ENCODE measurements at regions not wholly inside any gene's neighbourhood (a gene's known extent, or its start where the extent isn't known, plus 50 kb on each side); places are given as distances from the start of the nearest gene placed in this dataset.
"Not testable (repeated sequence)": the region's sequence is repeated elsewhere in the genome, so short reads cannot be mapped to it uniquely, and the experiment has no call there.

DNA sequence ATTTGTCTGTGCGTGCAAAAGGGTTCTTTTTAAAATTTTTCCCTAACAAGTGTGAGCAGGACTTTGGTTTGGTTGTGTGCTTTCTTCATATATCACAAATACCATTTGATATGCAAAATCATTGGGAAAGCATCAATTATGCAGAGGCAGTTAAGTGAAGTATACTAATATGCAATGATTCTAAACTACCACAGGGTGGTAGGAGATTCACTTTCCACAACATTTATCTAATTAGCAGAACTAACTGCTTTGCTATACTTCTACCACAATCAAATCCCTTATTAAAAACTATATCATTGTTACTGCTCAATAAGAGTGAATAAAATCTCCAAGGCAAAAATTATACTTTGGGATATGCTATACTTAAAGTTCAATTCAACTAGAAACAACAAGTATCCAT is 2738.9 kb upstream of the PCDH20 start:
- no peaks in the 10 kb centered on the region for H3K4me1 Mint-ChIP-seq (ENCODE audit: low read depth)

GRCh38 chr13:64130600-64130999 is 2715.0 kb upstream of the PCDH20 start:
- intact Hi-C loops (cut with micrococcal nuclease), result no loop called here
- Mint-ChIP-seq H3K4me1 (ENCODE audit: low read depth) (no peaks in the 10 kb centered on the region), H3K27ac (no peak overlapping the region), H3K4me3 (no peak overlapping the region), H3K9me3 (peaks cover 18% of the 10 kb centered on the region), H3K36me3 (ENCODE audit: low read depth) (no peaks in the 10 kb centered on the region), H3K27me3 (ENCODE audit: insufficient read depth) (no peaks in the 10 kb centered on the region)
- no peak for DNase-seq (ENCODE audit: low spot score)

More for the DNA sequence above, 2738.9 kb upstream of the PCDH20 start:
- H3K4me3 Mint-ChIP-seq, result no peak overlapping the region
- H3K36me3 Mint-ChIP-seq (ENCODE audit: low read depth), result no peaks in the 10 kb centered on the region
- no peaks in the 10 kb centered on the region for H3K27me3 Mint-ChIP-seq (ENCODE audit: insufficient read depth)
- H3K9me3 Mint-ChIP-seq, result peaks cover 18% of the 10 kb centered on the region
- no peak for DNase-seq (ENCODE audit: low spot score)
- no peak overlapping the region for H3K27ac Mint-ChIP-seq
- intact Hi-C loops (cut with micrococcal nuclease), result no loop called here

- H3K36me3 Mint-ChIP-seq (ENCODE audit: low read depth), result no peaks in the 10 kb centered on the region
- DNase-seq (ENCODE audit: low spot score), result no peak
- intact Hi-C loops (cut with micrococcal nuclease), result no loop called here
- peaks cover 16% of the 10 kb centered on the region for H3K9me3 Mint-ChIP-seq
- no peaks in the 10 kb centered on the region for H3K4me1 Mint-ChIP-seq (ENCODE audit: low read depth)
- H3K27me3 Mint-ChIP-seq (ENCODE audit: insufficient read depth), result no peaks in the 10 kb centered on the region
- H3K4me3 Mint-ChIP-seq, result no peak overlapping the region
- no peak overlapping the region for H3K27ac Mint-ChIP-seq
Observed at GRCh38 chr13:64130171-64130570, 2714.5 kb upstream of the PCDH20 start.

DNA sequence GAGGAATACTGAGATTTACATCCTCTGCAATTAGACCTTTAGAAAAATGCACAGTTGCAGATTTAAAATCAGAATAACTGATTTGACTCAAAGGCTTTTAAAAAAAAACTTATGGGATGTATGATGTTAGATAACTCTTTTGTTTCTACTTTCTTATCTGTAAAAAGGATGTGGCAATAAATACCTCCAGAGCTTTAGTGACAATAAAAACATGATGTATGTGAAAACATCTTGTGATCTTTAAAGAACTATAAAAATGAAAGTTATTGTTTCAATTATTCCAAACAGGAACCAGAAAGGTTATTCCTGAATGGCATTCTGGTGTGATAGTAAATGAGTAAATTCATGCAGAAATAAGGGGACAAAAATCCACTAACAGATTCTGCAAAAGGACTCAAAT is 2712.2 kb upstream of the PCDH20 start:
- H3K4me1 Mint-ChIP-seq (ENCODE audit: low read depth), result no peaks in the 10 kb centered on the region
- no peak overlapping the region for H3K27ac Mint-ChIP-seq
- no peak overlapping the region for H3K4me3 Mint-ChIP-seq
- DNase-seq (ENCODE audit: low spot score), result no peak
- peaks cover 3% of the 10 kb centered on the region for H3K9me3 Mint-ChIP-seq
- no peaks in the 10 kb centered on the region for H3K27me3 Mint-ChIP-seq (ENCODE audit: insufficient read depth)
- intact Hi-C loops (cut with micrococcal nuclease), result no loop called here
- H3K36me3 Mint-ChIP-seq (ENCODE audit: low read depth), result no peaks in the 10 kb centered on the region

GRCh38 chr13:64127192-64127591 is 2711.5 kb upstream of the PCDH20 start:
- no peaks in the 10 kb centered on the region for H3K9me3 Mint-ChIP-seq

GRCh38 chr13:64121023-64121709 is 2705.5 kb upstream of the PCDH20 start:
- intact Hi-C loops (cut with micrococcal nuclease); H3K36me3 Mint-ChIP-seq (ENCODE audit: low read depth); H3K4me1 Mint-ChIP-seq (ENCODE audit: low read depth); H3K27ac Mint-ChIP-seq; DNase-seq (ENCODE audit: low spot score); H3K27me3 Mint-ChIP-seq (ENCODE audit: insufficient read depth); H3K4me3 Mint-ChIP-seq: not testable (repeated sequence)
- peaks cover 19% of the 10 kb centered on the region for H3K9me3 Mint-ChIP-seq

More at GRCh38 chr13:64127192-64127591, 2711.5 kb upstream of the PCDH20 start:
- no peaks in the 10 kb centered on the region for H3K36me3 Mint-ChIP-seq (ENCODE audit: low read depth)
- H3K27ac Mint-ChIP-seq, result no peak overlapping the region
- intact Hi-C loops (cut with micrococcal nuclease), result no loop called here
- no peaks in the 10 kb centered on the region for H3K4me1 Mint-ChIP-seq (ENCODE audit: low read depth)
- DNase-seq (ENCODE audit: low spot score), result no peak
- no peak overlapping the region for H3K4me3 Mint-ChIP-seq
- no peaks in the 10 kb centered on the region for H3K27me3 Mint-ChIP-seq (ENCODE audit: insufficient read depth)

GRCh38 chr13:64099994-64100393 is 2684.3 kb upstream of the PCDH20 start:
- intact Hi-C loops (cut with micrococcal nuclease), result no loop called here
- DNase-seq (ENCODE audit: low spot score), result no peak
- Mint-ChIP-seq H3K27ac (no peak overlapping the region), H3K4me1 (ENCODE audit: low read depth) (no peaks in the 10 kb centered on the region), H3K9me3 (peaks cover 3% of the 10 kb centered on the region), H3K27me3 (ENCODE audit: insufficient read depth) (no peaks in the 10 kb centered on the region), H3K36me3 (ENCODE audit: low read depth) (no peaks in the 10 kb centered on the region), H3K4me3 (no peak overlapping the region)

- Mint-ChIP-seq H3K27ac (no peak overlapping the region), H3K27me3 (ENCODE audit: insufficient read depth) (no peaks in the 10 kb centered on the region), H3K36me3 (ENCODE audit: low read depth) (no peaks in the 10 kb centered on the region), H3K4me1 (ENCODE audit: low read depth) (no peaks in the 10 kb centered on the region), H3K9me3 (peaks cover 9% of the 10 kb centered on the region), H3K4me3 (no peak overlapping the region)
- intact Hi-C loops (cut with micrococcal nuclease), result no loop called here
- no peak for DNase-seq (ENCODE audit: low spot score)
Observed at GRCh38 chr13:64090311-64090710, 2674.7 kb upstream of the PCDH20 start.

GRCh38 chr13:64088491-64088890 is 2672.8 kb upstream of the PCDH20 start:
- H3K9me3 Mint-ChIP-seq, result no peaks in the 10 kb centered on the region
- no peaks in the 10 kb centered on the region for H3K4me1 Mint-ChIP-seq (ENCODE audit: low read depth)
- no peak for DNase-seq (ENCODE audit: low spot score)
- H3K4me3 Mint-ChIP-seq, result no peak overlapping the region
- H3K36me3 Mint-ChIP-seq (ENCODE audit: low read depth), result no peaks in the 10 kb centered on the region
- H3K27me3 Mint-ChIP-seq (ENCODE audit: insufficient read depth), result no peaks in the 10 kb centered on the region
- no peak overlapping the region for H3K27ac Mint-ChIP-seq
- intact Hi-C loops (cut with micrococcal nuclease), result no loop called here

DNA sequence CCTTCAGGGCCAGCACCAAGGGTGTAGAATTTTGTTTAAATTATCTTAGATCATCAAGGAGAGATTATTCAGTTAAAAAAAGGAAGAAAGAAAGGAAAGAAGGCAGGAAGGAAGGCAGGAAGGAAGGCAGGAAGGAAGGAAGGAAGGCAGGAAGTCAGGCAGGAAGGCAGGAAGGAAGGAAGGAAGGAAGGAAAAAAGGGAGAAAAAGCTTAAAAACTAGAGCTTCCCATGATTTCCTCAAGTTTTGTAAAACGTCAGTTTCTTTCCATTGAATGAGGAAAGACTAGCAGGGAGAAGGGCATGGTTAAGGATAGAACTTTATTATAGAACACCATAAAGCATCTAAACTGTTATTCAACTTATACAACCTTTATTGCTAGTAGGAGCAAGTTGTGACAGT is 2672.0 kb upstream of the PCDH20 start:
- Mint-ChIP-seq H3K4me3 (no peak overlapping the region), H3K4me1 (ENCODE audit: low read depth) (no peaks in the 10 kb centered on the region), H3K9me3 (no peaks in the 10 kb centered on the region), H3K27me3 (ENCODE audit: insufficient read depth) (no peaks in the 10 kb centered on the region), H3K27ac (no peak overlapping the region), H3K36me3 (ENCODE audit: low read depth) (no peaks in the 10 kb centered on the region)
- intact Hi-C loops (cut with micrococcal nuclease), result no loop called here
- no peak for DNase-seq (ENCODE audit: low spot score)

DNA sequence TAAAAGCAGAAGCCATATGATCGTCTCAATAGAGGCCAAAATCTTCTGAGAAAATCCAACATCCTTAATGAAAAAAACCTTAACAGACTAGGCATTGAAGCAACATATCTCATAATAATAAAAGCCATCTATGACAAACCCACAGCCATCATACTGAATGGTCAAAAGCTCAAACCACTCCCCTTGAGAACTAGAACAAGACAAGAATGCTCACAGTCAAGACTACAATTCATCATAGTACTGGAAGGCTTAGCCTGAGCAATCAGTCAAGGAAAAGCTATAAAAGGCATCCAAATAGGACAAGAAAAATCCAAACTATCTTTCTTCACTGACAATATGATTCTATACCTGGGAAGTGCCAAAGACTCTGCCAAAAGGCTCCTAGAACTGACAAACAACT is 2668.2 kb upstream of the PCDH20 start:
- Mint-ChIP-seq H3K4me3 (no peak overlapping the region), H3K27me3 (ENCODE audit: insufficient read depth) (no peaks in the 10 kb centered on the region), H3K27ac (no peak overlapping the region), H3K36me3 (ENCODE audit: low read depth) (no peaks in the 10 kb centered on the region), H3K9me3 (no peaks in the 10 kb centered on the region), H3K4me1 (ENCODE audit: low read depth) (no peaks in the 10 kb centered on the region)
- intact Hi-C loops (cut with micrococcal nuclease), result no loop called here
- DNase-seq (ENCODE audit: low spot score), result no peak

DNA sequence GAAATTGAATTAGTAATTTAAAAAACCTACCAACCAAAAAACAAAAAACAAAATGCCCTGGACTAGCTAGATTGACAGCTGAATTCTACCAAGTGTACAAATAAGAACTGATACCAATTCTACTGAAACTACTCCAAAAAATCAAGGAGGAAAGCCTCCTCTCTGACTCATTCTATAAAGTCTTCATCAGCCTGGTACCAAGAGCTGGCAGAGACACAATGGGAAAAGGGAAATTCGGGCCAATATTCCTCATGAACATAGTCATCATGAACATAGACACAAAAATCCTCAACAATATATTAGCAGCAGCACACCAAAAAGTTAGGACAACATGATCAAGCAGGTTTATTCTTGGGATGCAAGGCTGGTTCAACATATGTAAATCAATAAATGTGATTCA is 2667.7 kb upstream of the PCDH20 start:
- intact Hi-C loops (cut with micrococcal nuclease), result no loop called here
- no peaks in the 10 kb centered on the region for H3K36me3 Mint-ChIP-seq (ENCODE audit: low read depth)

DNA sequence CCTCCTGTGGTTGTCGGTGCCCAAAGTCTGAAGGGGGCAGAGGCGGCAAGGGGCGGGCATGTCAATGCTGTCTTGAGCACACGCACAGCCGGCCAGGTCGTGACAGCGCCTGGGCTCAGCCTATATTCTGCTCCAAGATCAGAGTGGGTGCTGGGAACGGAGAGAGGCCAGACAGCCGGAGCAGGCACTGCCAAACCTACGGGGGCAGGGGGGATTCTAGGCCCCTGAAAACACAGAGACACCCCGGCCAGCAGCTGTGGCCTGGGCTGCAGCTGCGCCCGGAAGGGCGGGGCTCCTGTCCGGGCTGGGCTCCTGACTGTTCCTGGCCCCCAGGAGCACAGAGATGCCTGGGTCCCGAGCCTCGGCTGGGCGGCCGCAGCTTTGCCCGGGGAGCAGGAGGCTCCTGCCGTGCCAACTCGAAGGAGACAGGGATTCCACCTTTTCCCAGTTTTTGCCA is 2662.9 kb upstream of the PCDH20 start:
- H3K36me3 Mint-ChIP-seq (ENCODE audit: low read depth), result no peaks in the 10 kb centered on the region
- H3K4me1 Mint-ChIP-seq (ENCODE audit: low read depth), result no peaks in the 10 kb centered on the region
- no peak overlapping the region for H3K4me3 Mint-ChIP-seq
- H3K9me3 Mint-ChIP-seq, result no peaks in the 10 kb centered on the region
- no peaks in the 10 kb centered on the region for H3K27me3 Mint-ChIP-seq (ENCODE audit: insufficient read depth)
- no peak for DNase-seq (ENCODE audit: low spot score)
- H3K27ac Mint-ChIP-seq, result no peak overlapping the region
- intact Hi-C loops (cut with micrococcal nuclease), result no loop called here

More for the DNA sequence above, 2667.7 kb upstream of the PCDH20 start:
- DNase-seq (ENCODE audit: low spot score), result no peak
- Mint-ChIP-seq H3K4me1 (ENCODE audit: low read depth) (no peaks in the 10 kb centered on the region), H3K4me3 (no peak overlapping the region), H3K27ac (no peak overlapping the region), H3K27me3 (ENCODE audit: insufficient read depth) (no peaks in the 10 kb centered on the region), H3K9me3 (no peaks in the 10 kb centered on the region)

DNA sequence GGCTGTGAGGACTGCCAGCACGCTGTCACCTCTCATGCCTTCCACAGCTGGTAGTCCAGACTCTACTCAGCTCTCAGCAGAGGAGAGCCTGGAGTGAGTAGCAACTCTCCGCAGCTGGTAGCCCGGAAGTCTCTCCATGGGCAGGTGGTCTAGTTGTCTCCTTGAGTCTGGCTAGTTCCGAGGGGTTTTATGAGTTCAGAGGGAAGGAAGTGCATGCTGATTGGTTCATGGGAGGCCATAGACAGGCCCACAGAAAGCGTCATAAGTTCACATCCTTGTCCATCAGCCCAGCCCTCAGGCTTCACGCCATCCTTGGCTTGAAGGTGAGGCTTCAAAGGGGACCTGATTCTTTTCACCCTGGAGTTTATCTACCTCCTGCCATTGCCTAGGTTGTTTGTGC is 2662.4 kb upstream of the PCDH20 start:
- intact Hi-C loops (cut with micrococcal nuclease), result no loop called here
- no peak for DNase-seq (ENCODE audit: low spot score)
- no peak overlapping the region for H3K27ac Mint-ChIP-seq
- H3K4me1 Mint-ChIP-seq (ENCODE audit: low read depth), result no peaks in the 10 kb centered on the region
- no peaks in the 10 kb centered on the region for H3K36me3 Mint-ChIP-seq (ENCODE audit: low read depth)
- no peaks in the 10 kb centered on the region for H3K9me3 Mint-ChIP-seq
- no peaks in the 10 kb centered on the region for H3K27me3 Mint-ChIP-seq (ENCODE audit: insufficient read depth)
- no peak overlapping the region for H3K4me3 Mint-ChIP-seq

Measured in activated T-helper 1 cell treated with anti-CD3 and anti-CD28 coated beads, Interleukin-12 subunit alpha, Interleukin-12 subunit beta, Interleukin-2, Interleukin-4 antibody, amounts not matched to agents 30 ng/mL and 10 ng/mL and 1 ng/mL, durations not matched to agents 14 hours and 24 hours and 36 hours (primary cell).